Skeletal muscle cell (primary cell): ENCODE measurements at regions not wholly inside any gene's neighbourhood (a gene's known extent, or its start where the extent isn't known, plus 50 kb on each side); places are given as distances from the start of the nearest gene placed in this dataset.
"Not testable (repeated sequence)": the region's sequence is repeated elsewhere in the genome, so short reads cannot be mapped to it uniquely, and the experiment has no call there.

Source experiments
- DNase-seq: peaks from one replicate; pipeline ENCODE4 v3.0.0-alpha.2; 2010; ENCODE audit warnings: low read depth
- H3K4me3 ChIP-seq: 2 replicates; pipeline ENCODE4 v1.5.1; 2011; ENCODE audit warnings: low read depth, mild to moderate bottlenecking, control low read depth, low read length, moderate library complexity

GRCh38 chr6:105545947-105546731 lies 143.3 kb upstream of the PREP start:
- DNase-seq, result peak; percentile 71
- H3K4me3 ChIP-seq, result no peak overlapping the region

GRCh38 chr6:105545228-105545920 lies 142.5 kb upstream of the PREP start:
- DNase-seq, result no peak
- H3K4me3 ChIP-seq, result no peak overlapping the region

DNA sequence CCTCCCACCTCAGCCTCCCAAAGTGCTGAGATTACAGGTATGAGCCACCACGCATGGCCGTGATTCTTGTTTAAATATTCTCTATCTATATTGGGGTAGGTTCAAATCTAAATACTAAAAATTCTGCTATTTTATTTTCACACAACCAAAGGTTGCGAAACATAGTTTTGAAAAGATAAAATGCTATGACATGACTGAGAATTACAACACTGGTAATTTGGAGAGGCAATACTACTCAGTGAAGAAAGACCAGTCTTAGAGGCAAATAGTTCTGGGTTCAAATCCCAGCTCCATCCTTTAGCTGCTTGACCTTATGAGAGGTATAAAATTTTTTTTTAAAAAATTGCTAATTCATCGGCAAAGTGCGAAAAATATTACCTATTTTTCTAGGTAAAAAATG lies 137.0 kb upstream of the PREP start:
- no peak for DNase-seq

DNA sequence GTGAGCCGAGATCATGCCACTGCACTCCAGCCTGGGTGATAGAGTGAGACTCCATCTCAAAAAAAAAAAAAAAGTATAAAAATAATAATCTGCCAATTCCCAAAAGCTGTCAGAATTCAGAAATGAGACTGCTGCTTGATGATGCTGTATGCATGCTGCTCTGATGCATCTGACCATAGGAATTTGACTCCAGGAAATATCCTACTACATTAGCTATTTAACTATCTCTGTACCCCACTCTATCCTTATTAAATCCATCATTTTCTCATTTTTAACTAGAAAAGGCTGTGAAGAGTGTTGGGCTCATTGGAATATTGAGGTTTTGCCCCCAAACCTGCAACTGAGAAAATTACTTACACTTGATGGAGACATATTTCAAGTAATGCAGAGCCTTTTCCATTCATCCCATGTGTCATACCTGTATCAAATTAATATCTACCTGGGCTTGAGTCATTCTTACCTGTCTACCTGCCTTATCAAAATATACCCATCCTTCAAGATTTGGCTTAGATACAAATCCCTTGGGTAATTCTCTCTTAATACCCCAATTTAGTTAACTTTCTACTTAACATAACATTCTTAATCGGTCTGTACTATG lies 135.2 kb upstream of the PREP start:
- DNase-seq, result no peak
- H3K4me3 ChIP-seq, result no peak overlapping the region

More for the DNA sequence above, 137.0 kb upstream of the PREP start:
- H3K4me3 ChIP-seq, result no peak overlapping the region

- no peak overlapping the region for H3K4me3 ChIP-seq
- DNase-seq, result no peak
Observed at GRCh38 chr6:105536961-105537360, 134.1 kb upstream of the PREP start.

DNA sequence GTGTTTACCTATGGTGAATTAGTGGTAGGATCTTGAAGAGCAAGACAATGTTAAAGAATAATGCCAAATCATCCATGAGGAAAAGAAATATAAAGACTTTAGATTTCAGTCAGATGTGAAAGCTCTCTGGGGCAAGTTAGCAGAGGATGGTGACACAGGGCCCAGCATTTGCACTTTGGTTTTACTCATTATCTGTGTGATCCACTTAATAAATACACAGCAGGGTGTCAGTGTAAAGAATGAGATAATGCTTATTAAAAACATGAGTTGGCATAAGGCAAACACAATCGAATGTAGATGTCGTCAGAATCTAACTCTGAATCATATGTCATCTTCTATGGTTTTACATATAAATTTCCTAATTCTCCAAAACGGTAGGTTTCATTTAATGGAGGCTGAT lies 130.4 kb upstream of the PREP start:
- no peak for DNase-seq
- no peak overlapping the region for H3K4me3 ChIP-seq

- no peak overlapping the region for H3K4me3 ChIP-seq
- DNase-seq, result no peak
Observed at GRCh38 chr6:105526225-105526872, 123.5 kb upstream of the PREP start.

- no peak for DNase-seq
- H3K4me3 ChIP-seq, result no peak overlapping the region
Observed at GRCh38 chr6:105522626-105523322, 119.9 kb upstream of the PREP start.

DNA sequence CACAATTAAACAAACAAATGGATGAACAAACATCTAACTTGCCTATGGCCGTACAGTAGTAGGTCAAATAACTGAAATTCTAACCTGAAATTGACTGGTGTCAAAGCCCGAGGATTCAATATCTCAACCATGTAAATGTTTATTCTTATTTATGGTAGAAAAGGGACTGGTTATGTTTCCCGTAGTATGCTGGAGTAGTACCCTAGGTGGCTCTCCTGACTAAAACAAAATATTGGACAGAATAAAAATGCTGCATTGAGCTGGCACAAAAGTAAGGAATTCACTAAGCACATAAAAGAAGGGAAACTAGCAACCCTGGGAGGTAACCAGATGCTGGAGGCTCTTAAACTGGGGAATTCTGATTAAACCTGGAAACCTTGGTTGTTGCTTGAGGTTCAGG lies 117.1 kb upstream of the PREP start:
- no peak for DNase-seq
- H3K4me3 ChIP-seq, result no peak overlapping the region

GRCh38 chr6:105518993-105519392 lies 116.1 kb upstream of the PREP start:
- DNase-seq, H3K4me3 ChIP-seq: not testable (repeated sequence)

DNA sequence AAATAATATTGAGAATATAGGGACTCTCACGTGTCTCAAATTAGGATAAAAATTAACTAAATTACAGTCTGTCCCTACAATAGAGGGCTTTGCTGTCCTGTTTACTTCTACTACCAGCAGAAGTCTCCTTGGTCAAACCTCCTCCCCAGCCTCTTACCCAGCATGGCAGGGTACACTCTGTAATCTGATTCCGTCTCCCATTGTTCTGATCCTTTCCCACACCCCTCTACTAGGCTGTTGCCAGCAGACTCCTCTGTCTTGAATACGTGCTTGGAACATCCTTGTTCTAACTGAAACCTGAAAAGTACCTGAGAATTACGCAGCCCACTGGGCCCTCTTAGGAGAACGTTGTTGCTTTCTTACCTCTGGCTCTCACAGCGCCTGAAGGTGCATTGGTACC lies 112.2 kb upstream of the PREP start:
- DNase-seq, result no peak
- H3K4me3 ChIP-seq, result no peak overlapping the region

GRCh38 chr6:105514306-105514705 lies 111.4 kb upstream of the PREP start:
- no peak for DNase-seq

GRCh38 chr6:105511639-105512038 lies 108.8 kb upstream of the PREP start:
- no peak overlapping the region for H3K4me3 ChIP-seq

More at GRCh38 chr6:105514306-105514705, 111.4 kb upstream of the PREP start:
- H3K4me3 ChIP-seq, result no peak overlapping the region

GRCh38 chr6:105510746-105511145 lies 107.9 kb upstream of the PREP start:
- DNase-seq, result peak; percentile 59
- H3K4me3 ChIP-seq, result no peak overlapping the region

More at GRCh38 chr6:105511639-105512038, 108.8 kb upstream of the PREP start:
- DNase-seq, result no peak

DNA sequence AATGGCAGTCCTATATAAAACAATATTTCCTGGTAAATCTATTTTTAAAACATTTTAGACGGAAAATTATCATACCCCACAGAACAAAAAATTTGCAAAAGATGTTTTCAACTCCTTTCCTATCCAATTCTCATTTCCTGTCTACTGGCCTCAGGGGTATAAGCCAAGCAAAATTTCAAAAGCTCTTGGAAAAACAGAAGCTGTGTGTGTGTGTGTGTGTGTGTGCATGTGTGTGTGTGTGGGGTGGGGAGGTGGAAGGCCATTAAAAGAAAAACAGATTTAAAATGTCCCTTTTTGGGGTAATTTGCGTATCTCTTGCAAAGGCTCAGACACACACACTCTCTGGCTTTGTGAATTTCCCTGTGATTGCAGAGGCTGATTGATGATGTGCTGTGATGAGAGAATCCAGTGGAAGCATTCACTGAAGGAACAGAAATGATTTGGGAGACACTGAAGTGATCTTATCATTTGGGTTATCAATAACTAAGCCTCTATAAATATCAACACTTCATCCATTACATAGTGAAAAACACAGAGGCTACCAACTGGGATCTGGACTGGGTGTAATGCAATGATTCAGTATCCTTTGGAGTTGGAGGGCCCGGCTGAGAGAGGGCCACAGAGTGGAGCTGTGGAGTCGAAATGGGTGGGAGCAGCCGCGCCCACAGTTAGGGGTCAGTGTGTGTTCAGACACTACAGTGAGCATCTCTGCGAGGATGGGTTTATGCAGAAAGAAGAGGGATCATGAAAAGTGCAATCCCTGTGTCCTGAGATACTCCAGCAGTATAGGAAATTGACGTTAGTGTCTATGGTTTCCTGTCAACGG lies 106.8 kb upstream of the PREP start:
- no peak for DNase-seq

DNA sequence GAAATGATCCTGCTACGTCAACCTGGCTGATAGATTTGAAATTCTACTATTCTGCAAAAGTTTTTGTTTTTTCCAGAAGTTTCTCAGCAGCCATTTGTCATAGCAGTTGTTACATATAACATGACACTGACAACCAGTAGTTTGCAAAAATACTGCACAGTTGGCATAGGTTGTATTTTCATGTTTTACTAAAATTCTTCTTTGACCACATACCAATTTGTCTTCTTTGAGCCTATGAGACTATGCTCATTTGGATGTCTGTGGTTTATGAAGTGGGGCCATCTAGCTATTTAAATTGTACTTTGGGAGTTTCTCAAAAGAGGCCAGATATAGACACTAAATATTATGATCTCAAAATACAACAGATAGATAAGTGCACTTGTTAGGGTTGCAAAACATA lies 104.9 kb upstream of the PREP start:
- H3K4me3 ChIP-seq, result no peak overlapping the region
- DNase-seq, result no peak

More for the DNA sequence above, 106.8 kb upstream of the PREP start:
- no peak overlapping the region for H3K4me3 ChIP-seq

DNA sequence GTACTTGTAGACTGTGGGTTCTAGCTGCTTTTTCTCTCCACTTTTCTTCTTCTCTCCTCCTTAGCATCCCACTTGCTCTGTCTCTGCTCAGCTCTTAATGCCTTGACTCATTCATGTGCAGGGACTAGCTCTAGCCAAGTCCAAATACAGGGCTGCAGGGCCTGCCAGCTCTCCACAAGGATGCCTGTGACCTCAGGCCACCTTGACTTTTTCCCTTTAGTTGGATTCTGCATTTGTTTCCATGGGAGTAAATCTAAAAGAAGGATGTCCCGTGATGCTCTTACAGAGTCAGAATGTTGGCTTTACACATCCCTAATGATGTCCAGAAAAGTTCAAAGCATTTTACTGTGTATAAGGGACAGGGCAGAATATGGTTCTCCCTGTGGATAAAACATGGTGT lies 101.8 kb upstream of the PREP start:
- DNase-seq, result no peak
- no peak overlapping the region for H3K4me3 ChIP-seq

DNA sequence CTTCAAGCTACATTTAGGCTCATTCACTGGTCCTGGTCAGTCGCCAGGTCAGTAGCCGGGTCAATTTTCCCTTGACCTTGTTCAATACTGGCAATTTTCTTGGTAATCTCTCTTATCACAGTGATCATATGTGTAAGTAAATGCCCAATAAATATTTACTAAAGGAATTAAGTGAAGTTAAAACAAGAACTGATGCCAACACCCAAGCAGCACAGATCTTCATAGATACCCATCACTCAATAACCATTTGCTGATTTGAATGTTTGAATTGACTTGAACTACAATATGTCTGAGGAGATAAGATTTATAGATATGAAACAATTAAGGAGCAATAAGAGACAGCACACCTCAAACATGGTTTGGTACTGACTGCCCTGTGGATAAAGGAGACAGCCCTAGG lies 100.8 kb upstream of the PREP start:
- DNase-seq, result no peak
- no peak overlapping the region for H3K4me3 ChIP-seq
